Sigmoid colon (tissue), 6 donors: ENCODE measurements at regions not wholly inside any gene's neighbourhood (a gene's known extent, or its start where the extent isn't known, plus 50 kb on each side); places are given as distances from the start of the nearest gene placed in this dataset.

Experiments
- DNase-seq: peaks from one replicate; pipeline ENCODE4 v3.0.0-alpha.2; 2019
- H3K27ac ChIP-seq, 4 donors: fragments of 200-600 bp; sonication (generic); one replicate each; pipeline ENCODE4 v1.5.1; 2016 to 2019; ENCODE audit warnings: mild to moderate bottlenecking in 1 of 4
- H3K27me3 ChIP-seq, 3 donors: fragments of 200-600 bp; sonication (generic); one replicate each; pipeline ENCODE4 v1.5.1; 2019; ENCODE audit warnings: mild to moderate bottlenecking in 1 of 3
- H3K36me3 ChIP-seq, 4 donors: fragments of 200-600 bp; sonication (generic); one replicate each; pipeline ENCODE4 v1.5.1; 2016 to 2019
- H3K4me1 ChIP-seq, 4 donors: fragments of 200-600 bp; sonication (generic); one replicate each; pipeline ENCODE4 v1.5.1; 2017 to 2019
- H3K4me3 ChIP-seq, 4 donors: fragments of 200-600 bp; sonication (generic); one replicate each; pipeline ENCODE4 v1.5.1; 2017 to 2019; ENCODE audit warnings: mild to moderate bottlenecking in 2 of 4, moderate library complexity in 1 of 4
- H3K9me3 ChIP-seq, 4 donors: fragments of 200-600 bp in 3 of 4; sonication (generic) in 3 of 4; one replicate each; pipeline versions ENCODE4 v1.5.1 to v1.6.1; 2013 to 2019
- CTCF ChIP-seq, 4 experiments: fragments of 450-650 bp in 3 of 4; fragments of 200-600 bp in 1 of 4; IDR thresholded peaks; one replicate each; pipeline ENCODE4 v1.5.1; 2016 to 2019; ENCODE audit warnings: antibody characterized with exemption in 4 of 4, mild to moderate bottlenecking in 3 of 4, moderate library complexity in 2 of 4
- EP300 ChIP-seq, 4 donors: sonication (generic); formaldehyde crosslinking; IDR thresholded peaks; one replicate each; pipeline ENCODE4 v1.6.1; 2017; ENCODE audit warnings: antibody characterized with exemption in 4 of 4
- POLR2A ChIP-seq, 2 donors: fragments of 450-650 bp; IDR thresholded peaks; one replicate each; pipeline ENCODE4 v1.6.1; 2016; ENCODE audit warnings: antibody characterized with exemption in 2 of 2, mild to moderate bottlenecking in 2 of 2, moderate library complexity in 2 of 2
- POLR2AphosphoS5 ChIP-seq, 4 donors: sonication (generic); formaldehyde crosslinking; IDR thresholded peaks; one replicate each; pipeline ENCODE4 v1.6.1; 2017; ENCODE audit warnings: antibody characterized with exemption in 4 of 4
- whole genome bisulfite sequencing, 2 donors: extraction: QIAGEN DNeasy Blood & Tissue Kit; methylation state at CpG; one replicate each; pipeline ENCODE4 v1.1.7; 2013; 5-methylcytosine and 5-hydroxymethylcytosine counted together
- intact Hi-C: fragments of 100-400 bp; cut with DNase I; formaldehyde crosslinking; loops from one replicate; pipeline ENCODE4 v1.15.1; 2023
- donor health status: healthy with polysubstance abuse.
- donor health status: healthy.

GRCh38 chr6:91631227-91631626, 1044.4 kb upstream of the MAP3K7 start:
- WGBS, 2 donors, result 94 to 96% methylated on average over 3 of the region's 3 CpGs
- no peak for TF ChIP-seq CTCF (IDR thresholded peaks at IDR 0.05)
- no peak for TF ChIP-seq POLR2AphosphoS5 (IDR thresholded peaks at IDR 0.05)
- no peak for TF ChIP-seq EP300 (IDR thresholded peaks at IDR 0.05)
- no peak for TF ChIP-seq POLR2A (IDR thresholded peaks at IDR 0.05)
- DNase-seq, result no peak
- H3K4me3 ChIP-seq, result no peak overlapping the region
- H3K4me1 ChIP-seq, result peaks cover 0 to 13% (median 0%) of the 10 kb centered on the region in 4 donors
- H3K27ac ChIP-seq, result no peak overlapping the region
- H3K9me3 ChIP-seq, result no peaks in the 10 kb centered on the region
- H3K36me3 ChIP-seq, result no peaks in the 10 kb centered on the region
- intact Hi-C loops, result no loop called here
- H3K27me3 ChIP-seq, result no peaks in the 10 kb centered on the region

- Histone ChIP-seq H3K4me3 (no peak overlapping the region), H3K27me3 (no peaks in the 10 kb centered on the region), H3K9me3 (no peaks in the 10 kb centered on the region), H3K27ac (no peak overlapping the region), H3K4me1 (no peaks in the 10 kb centered on the region), H3K36me3 (no peaks in the 10 kb centered on the region)
- DNase-seq, result no peak
- intact Hi-C loops, result no loop called here
- no peak for TF ChIP-seq CTCF (IDR thresholded peaks at IDR 0.05)
- no peak for TF ChIP-seq POLR2AphosphoS5 (IDR thresholded peaks at IDR 0.05)
- TF ChIP-seq EP300 (IDR thresholded peaks at IDR 0.05), result no peak
- no peak for TF ChIP-seq POLR2A (IDR thresholded peaks at IDR 0.05)
- 85 to 92% methylated on average over 4 of the region's 4 CpGs for WGBS, 2 donors
Measured at GRCh38 chr6:91626911-91627310, 1040.0 kb upstream of the MAP3K7 start.

GRCh38 chr6:91613481-91613880, 1026.6 kb upstream of the MAP3K7 start:
- Histone ChIP-seq H3K27me3 (no peaks in the 10 kb centered on the region), H3K9me3 (no peaks in the 10 kb centered on the region), H3K4me1 (no peaks in the 10 kb centered on the region), H3K36me3 (no peaks in the 10 kb centered on the region), H3K4me3 (no peak overlapping the region), H3K27ac (no peak overlapping the region)
- no peak for TF ChIP-seq POLR2A (IDR thresholded peaks at IDR 0.05)
- TF ChIP-seq CTCF (IDR thresholded peaks at IDR 0.05), result no peak
- no peak for TF ChIP-seq EP300 (IDR thresholded peaks at IDR 0.05)
- TF ChIP-seq POLR2AphosphoS5 (IDR thresholded peaks at IDR 0.05), result no peak
- intact Hi-C loops, result no loop called here
- DNase-seq, result no peak

- Histone ChIP-seq H3K36me3 (no peaks in the 10 kb centered on the region), H3K4me1 (no peaks in the 10 kb centered on the region), H3K9me3 (no peaks in the 10 kb centered on the region), H3K4me3 (no peak overlapping the region), H3K27me3 (no peaks in the 10 kb centered on the region), H3K27ac (no peak overlapping the region)
- intact Hi-C loops, result no loop called here
- DNase-seq, result no peak
- WGBS, 2 donors, result 88 to 89% methylated on average over 7 of the region's 7 CpGs
- no peak for TF ChIP-seq CTCF (IDR thresholded peaks at IDR 0.05)
- TF ChIP-seq EP300 (IDR thresholded peaks at IDR 0.05), result no peak
- no peak for TF ChIP-seq POLR2A (IDR thresholded peaks at IDR 0.05)
- no peak for TF ChIP-seq POLR2AphosphoS5 (IDR thresholded peaks at IDR 0.05)
Measured at GRCh38 chr6:91611190-91611589, 1024.3 kb upstream of the MAP3K7 start.

GRCh38 chr6:91608428-91608827, 1021.6 kb upstream of the MAP3K7 start:
- WGBS, 2 donors, result 65 to 66% methylated on average over 1 of the region's 1 CpG
- H3K9me3 ChIP-seq, result no peaks in the 10 kb centered on the region
- H3K36me3 ChIP-seq, result no peaks in the 10 kb centered on the region
- TF ChIP-seq POLR2A (IDR thresholded peaks at IDR 0.05) (no peak), POLR2AphosphoS5 (IDR thresholded peaks at IDR 0.05) (no peak), EP300 (IDR thresholded peaks at IDR 0.05) (no peak), CTCF (IDR thresholded peaks at IDR 0.05) (no peak)
- intact Hi-C loops, result no loop called here
- H3K27ac ChIP-seq, result no peak overlapping the region
- no peak for DNase-seq
- no peak overlapping the region for H3K4me3 ChIP-seq
- no peaks in the 10 kb centered on the region for H3K4me1 ChIP-seq
- H3K27me3 ChIP-seq, result no peaks in the 10 kb centered on the region
